Prostate gland (tissue), 2 donors: ENCODE measurements at regions not wholly inside any gene's neighbourhood (a gene's known extent, or its start where the extent isn't known, plus 50 kb on each side); places are given as distances from the start of the nearest gene placed in this dataset.

ENCODE experiments used
- CTCF ChIP-seq, 4 experiments: fragments of 200-600 bp in 2 of 4; fragments of 450-650 bp in 2 of 4; sonication (generic) in 2 of 4; IDR thresholded peaks; 1 replicate in 3 of 4; 2 replicates in 1 of 4; pipeline ENCODE4 v1.5.1; 2016 to 2019; ENCODE audit warnings: antibody characterized with exemption in 4 of 4, mild to moderate bottlenecking in 2 of 4, moderate library complexity in 2 of 4
- POLR2AphosphoS5 ChIP-seq: sonication (generic); formaldehyde crosslinking; IDR thresholded peaks from one replicate; pipeline ENCODE4 v1.6.1; 2017; ENCODE audit warnings: antibody characterized with exemption

GRCh38 chr10:36147529-36147928, 505.4 kb upstream of the FZD8 start:
- TF ChIP-seq CTCF (IDR thresholded peaks at IDR 0.05) (no peak), POLR2AphosphoS5 (no peak)
